AG10803 (cell line): ENCODE measurements at regions not wholly inside any gene's neighbourhood (a gene's known extent, or its start where the extent isn't known, plus 50 kb on each side); places are given as distances from the start of the nearest gene placed in this dataset.

Experiments used
- DNase-seq: peaks from one replicate; pipeline ENCODE4 v3.0.0; 2010; ENCODE audit warnings: low read depth
- H3K4me3 ChIP-seq: 2 replicates; pipeline ENCODE4 v1.5.1; 2011; ENCODE audit warnings: mild to moderate bottlenecking, low read length, control low read depth
- TF ChIP-seq, protein P1 (sequence below): conservative IDR thresholded peaks from 2 replicates; pipeline ENCODE4 v1.5.1; 2011; ENCODE audit warnings: mild to moderate bottlenecking, low read length, control low read depth, inconsistent platforms

DNA sequence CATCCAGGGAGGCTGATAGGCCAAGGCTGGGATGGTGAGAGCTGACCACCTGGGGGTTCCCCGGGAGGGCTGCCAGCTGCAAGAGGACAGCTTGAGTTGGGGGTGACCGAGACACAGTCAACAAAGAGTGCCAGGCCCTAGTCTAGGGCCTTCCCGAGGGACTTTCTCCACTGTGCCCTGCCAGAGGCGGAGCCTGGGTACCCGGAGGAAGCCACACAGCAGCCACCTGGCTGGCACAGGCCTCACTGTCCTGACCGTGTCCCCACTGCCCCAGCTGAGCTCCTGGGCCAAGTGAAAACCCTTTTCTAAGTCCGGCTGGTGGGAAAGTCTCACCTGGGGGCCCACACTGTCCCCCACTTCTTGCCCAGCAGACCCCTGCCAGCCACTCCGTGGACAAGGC is 71.9 kb upstream of the GSE1 start:
- no peak for DNase-seq
- TF ChIP-seq, protein P1, sequence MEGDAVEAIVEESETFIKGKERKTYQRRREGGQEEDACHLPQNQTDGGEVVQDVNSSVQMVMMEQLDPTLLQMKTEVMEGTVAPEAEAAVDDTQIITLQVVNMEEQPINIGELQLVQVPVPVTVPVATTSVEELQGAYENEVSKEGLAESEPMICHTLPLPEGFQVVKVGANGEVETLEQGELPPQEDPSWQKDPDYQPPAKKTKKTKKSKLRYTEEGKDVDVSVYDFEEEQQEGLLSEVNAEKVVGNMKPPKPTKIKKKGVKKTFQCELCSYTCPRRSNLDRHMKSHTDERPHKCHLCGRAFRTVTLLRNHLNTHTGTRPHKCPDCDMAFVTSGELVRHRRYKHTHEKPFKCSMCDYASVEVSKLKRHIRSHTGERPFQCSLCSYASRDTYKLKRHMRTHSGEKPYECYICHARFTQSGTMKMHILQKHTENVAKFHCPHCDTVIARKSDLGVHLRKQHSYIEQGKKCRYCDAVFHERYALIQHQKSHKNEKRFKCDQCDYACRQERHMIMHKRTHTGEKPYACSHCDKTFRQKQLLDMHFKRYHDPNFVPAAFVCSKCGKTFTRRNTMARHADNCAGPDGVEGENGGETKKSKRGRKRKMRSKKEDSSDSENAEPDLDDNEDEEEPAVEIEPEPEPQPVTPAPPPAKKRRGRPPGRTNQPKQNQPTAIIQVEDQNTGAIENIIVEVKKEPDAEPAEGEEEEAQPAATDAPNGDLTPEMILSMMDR = no peak
- H3K4me3 ChIP-seq = no peak overlapping the region

DNA sequence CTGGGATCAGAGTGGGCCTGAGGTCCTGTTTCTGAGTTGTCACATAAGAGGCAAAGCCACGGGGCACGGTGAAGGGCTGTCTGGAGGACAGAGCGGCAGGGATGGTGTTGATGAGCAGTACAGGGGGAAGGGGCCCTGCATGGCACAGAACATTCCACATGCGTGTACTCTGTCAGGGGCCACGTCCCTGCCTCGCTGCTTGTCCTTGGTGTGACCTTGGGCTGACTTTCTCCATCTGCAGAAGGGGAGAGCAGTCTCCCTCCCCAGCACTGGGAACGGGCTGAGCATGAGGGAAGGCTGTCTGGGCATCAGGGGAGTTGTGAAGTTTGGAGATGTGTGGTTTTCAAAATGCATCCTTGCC is 71.5 kb upstream of the GSE1 start:
- TF ChIP-seq, protein P1 = no peak
- DNase-seq = no peak
- H3K4me3 ChIP-seq = no peak overlapping the region

DNA sequence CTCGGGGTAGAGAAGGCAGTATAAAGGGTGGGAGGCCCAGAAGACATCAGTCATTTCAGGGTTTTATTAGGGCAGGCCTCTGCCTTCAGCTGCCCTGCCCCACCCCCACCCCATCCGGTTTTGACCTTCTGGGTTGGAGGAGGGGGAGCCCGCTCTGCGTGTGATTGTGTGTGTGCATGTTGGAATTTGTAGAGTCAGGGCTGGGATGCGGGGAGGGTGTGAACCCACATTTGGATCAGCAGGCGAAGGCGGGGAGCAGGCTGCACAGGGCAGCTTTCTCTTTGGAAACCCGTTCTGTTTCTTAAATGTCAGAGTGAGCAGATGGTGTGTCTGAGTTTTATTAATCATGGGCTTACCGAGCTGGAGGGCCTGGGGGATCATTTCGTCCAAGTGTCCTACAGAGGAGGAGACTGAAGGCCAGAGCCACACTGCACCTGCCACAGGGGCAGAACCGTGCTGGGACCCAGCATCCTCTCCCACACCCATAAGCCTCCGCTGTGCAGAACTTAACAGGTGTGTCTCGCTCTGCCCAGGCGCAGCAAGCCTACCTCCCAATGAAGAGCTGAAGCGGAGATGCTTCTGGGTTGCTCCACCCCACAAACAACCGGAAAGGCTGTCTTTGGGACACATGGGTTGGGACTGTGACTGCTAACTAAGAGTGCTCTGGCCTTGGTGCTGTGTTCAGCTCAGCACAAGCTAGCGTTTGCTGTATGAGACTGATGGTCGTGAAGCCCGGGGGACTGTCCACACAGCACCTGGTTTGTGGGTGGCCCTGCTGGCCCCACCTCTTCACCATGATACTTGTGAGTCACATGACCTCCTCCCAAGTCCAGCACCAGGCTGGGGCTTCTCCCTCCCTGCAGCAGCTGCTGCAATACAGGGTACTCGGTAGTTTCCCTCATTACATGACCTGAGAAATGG is 70.9 kb upstream of the GSE1 start:
- no peak overlapping the region for H3K4me3 ChIP-seq
- DNase-seq = peak; percentile 56
- TF ChIP-seq, protein P1 = no peak

DNA sequence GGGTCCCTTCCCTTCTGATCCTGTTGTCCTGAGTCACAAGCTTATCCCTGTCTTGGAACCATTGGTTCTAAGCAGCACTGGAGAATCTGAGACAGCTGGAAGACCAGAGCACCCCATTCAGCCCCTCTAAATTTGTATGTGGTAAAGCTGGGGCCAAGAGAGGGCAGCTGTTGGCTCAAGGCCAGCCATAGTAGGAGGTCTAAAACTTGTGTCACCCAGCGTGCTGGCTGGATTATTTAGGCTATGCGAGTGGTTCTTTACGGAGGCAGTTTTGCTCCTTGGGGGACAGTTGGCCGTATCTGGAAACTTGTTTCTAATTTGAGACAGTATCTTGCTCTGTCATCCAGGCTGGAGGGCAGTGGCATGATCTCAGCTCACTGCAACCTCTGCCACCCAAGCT is 69.6 kb upstream of the GSE1 start:
- DNase-seq = no peak
- TF ChIP-seq, protein P1 = no peak
- H3K4me3 ChIP-seq = no peak overlapping the region

DNA sequence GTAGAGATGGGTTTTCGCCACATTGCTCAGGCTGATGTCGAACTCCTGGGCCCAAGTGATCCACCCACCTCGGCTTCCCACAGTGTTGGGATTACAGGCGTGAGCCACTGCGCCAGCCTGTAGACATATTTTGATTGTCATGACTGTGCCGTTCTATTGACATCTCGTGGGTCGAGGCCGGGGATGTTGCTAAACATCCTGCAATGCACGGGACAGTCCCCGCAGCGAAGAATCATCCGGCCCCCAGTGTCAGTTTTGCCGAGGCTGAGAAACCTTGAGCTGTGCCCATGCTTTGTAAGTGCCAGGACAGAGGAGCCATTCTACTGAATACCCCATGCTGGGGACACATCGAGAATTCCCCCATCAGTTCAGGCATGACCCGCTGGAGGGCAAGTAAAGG is 69.1 kb upstream of the GSE1 start:
- no peak overlapping the region for H3K4me3 ChIP-seq
- TF ChIP-seq, protein P1 = no peak
- no peak for DNase-seq

DNA sequence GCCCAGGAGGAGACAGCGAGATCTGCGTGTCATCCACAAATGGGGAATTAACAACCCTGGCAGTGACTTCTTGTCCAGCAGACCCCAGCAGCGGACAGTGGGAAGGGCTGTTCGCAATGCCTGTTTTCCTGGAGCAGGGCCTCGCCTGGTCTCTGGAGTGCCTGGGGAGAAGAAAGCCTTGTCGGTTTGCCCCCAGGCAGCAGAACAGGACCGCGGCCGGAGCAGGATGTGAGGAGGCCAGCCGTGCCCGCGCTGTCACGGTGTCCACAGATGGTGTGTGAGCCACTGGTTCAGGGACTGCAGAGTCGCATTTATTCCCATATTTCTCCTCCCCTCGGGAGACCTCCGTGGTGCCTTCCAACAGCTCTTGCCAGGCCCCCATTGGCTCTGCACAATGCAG is 68.5 kb upstream of the GSE1 start:
- no peak overlapping the region for H3K4me3 ChIP-seq
- TF ChIP-seq, protein P1 = no peak
- DNase-seq = no peak

DNA sequence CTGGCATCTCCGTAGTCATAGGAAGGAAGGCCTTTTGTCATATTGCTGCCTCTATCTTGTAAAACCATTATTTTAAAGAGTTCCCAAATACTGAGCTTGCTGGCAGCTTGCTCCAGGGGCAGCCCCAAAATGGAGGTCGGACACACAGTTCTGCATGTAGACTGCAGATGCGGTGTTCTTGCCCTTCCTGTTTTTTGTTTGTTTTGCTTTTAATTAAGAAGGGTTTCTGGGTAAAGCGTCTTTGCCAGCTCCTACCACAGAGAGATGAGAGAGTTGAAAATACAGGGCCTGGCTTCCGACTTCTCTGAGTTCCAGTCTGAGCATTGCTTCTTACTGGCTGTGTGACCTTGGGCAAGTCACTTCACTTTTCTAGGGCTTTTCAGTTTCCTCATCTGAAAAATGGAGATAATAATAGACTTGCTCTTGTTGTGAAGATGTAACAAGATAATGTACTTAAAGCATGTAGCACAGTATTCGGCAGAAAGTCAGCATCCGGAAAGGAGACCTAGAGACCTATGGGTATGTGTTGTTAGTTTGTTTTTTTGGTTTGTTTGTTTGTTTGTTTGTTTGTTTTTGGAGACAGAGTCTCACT is 67.8 kb upstream of the GSE1 start:
- no peak overlapping the region for H3K4me3 ChIP-seq
- no peak for DNase-seq
- TF ChIP-seq, protein P1 = no peak
